ENCODE measurements at regions not wholly inside any gene's neighbourhood (a gene's known extent, or its start where the extent isn't known, plus 50 kb on each side); places are given as distances from the start of the nearest gene placed in this dataset.

GRCh38 chr12:124167141-124167540 lies 127.8 kb upstream of the RFLNA start:
- no peak for DNase-seq

- no peak for DNase-seq
Measured at GRCh38 chr12:124168016-124168786, 126.7 kb upstream of the RFLNA start.

GRCh38 chr12:124169577-124170284 lies 125.2 kb upstream of the RFLNA start:
- DNase-seq: no peak

- DNase-seq: no peak
Measured at GRCh38 chr12:124170760-124171159, 124.1 kb upstream of the RFLNA start.

GRCh38 chr12:124171231-124171979 lies 123.5 kb upstream of the RFLNA start:
- DNase-seq: no peak

GRCh38 chr12:124172636-124173035 lies 122.3 kb upstream of the RFLNA start:
- DNase-seq: no peak

- no peak for DNase-seq
Measured at GRCh38 chr12:124173692-124174091, 121.2 kb upstream of the RFLNA start.

GRCh38 chr12:124174451-124175348 lies 120.2 kb upstream of the RFLNA start:
- DNase-seq: no peak

- no peak for DNase-seq
Measured at GRCh38 chr12:124175704-124176103, 119.2 kb upstream of the RFLNA start.

- DNase-seq: no peak
Measured at GRCh38 chr12:124177276-124177950, 117.5 kb upstream of the RFLNA start.

- no peak for DNase-seq
Measured at GRCh38 chr12:124177951-124178316, 117.0 kb upstream of the RFLNA start.

- no peak for DNase-seq
Measured at GRCh38 chr12:124179936-124180607, 114.8 kb upstream of the RFLNA start.

- no peak for DNase-seq
Measured at GRCh38 chr12:124183172-124183571, 111.7 kb upstream of the RFLNA start.

- DNase-seq: no peak
Measured at GRCh38 chr12:124184456-124184855, 110.4 kb upstream of the RFLNA start.

- no peak for DNase-seq
Measured at GRCh38 chr12:124185971-124186686, 108.8 kb upstream of the RFLNA start.

- DNase-seq: no peak
Measured at GRCh38 chr12:124188084-124188483, 106.8 kb upstream of the RFLNA start.

- DNase-seq: no peak
Measured at GRCh38 chr12:124188561-124189405, 106.1 kb upstream of the RFLNA start.

- DNase-seq: no peak
Measured at GRCh38 chr12:124190312-124191023, 104.4 kb upstream of the RFLNA start.

- no peak for DNase-seq
Measured at GRCh38 chr12:124191024-124191359, 103.9 kb upstream of the RFLNA start.

Measured in DMS 273 treated with DMSO at 0.1 percent for 48 hours (cell line).